ENCODE measurements at regions not wholly inside any gene's neighbourhood (a gene's known extent, or its start where the extent isn't known, plus 50 kb on each side); places are given as distances from the start of the nearest gene placed in this dataset.
A peak's percentile ranks its signal among the peaks of the same experiment; 100 is the strongest.
"Not testable (repeated sequence)": the region's sequence is repeated elsewhere in the genome, so short reads cannot be mapped to it uniquely, and the experiment has no call there.

DNA sequence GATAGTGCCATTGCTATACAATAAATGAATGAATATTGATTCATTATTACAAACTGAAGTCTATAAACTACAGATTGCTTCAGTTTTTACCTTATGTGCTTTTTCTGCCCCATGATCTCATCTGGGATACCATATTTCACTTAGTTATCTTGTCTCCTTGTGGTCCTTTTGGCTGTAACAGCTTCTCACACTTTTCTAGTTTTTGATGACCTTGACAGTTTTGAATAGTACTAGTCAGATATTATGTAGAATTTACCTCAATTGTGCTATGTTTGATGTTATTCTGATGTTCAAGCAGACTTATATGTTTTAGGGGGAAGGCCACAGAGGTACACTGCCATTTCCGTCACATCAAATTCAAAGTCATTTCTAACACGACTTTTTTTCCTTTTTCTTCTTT is 2364.3 kb upstream of the ACO1 start:
- Mint-ChIP-seq H3K27me3 (no peaks in the 10 kb centered on the region), H3K27ac (no peak overlapping the region), H3K4me3 (no peak overlapping the region), H3K4me1 (no peaks in the 10 kb centered on the region), H3K9me3 (no peaks in the 10 kb centered on the region), H3K36me3 (no peaks in the 10 kb centered on the region)
- CTCF ChIA-PET, result no interaction called here
- no peak for DNase-seq

DNA sequence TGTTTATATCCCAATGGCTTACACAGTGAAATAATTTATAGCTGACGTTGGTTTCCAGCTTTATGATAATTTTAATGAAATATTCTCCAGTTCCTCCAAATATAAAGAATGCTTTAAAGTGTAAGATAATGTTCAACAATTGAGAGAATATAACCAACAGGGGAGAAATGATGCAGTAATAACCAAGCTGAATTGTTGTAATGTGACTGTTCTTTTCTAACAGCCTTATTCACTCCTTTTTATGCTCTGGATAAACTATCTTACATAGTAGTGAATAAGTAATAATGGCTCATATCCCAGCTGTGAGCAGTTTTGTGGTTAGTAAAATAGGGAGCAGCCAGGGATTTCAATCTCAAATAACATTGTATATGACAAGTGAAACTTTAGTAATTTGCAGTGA is 2348.7 kb upstream of the ACO1 start:
- H3K36me3 Mint-ChIP-seq, result no peaks in the 10 kb centered on the region

DNA sequence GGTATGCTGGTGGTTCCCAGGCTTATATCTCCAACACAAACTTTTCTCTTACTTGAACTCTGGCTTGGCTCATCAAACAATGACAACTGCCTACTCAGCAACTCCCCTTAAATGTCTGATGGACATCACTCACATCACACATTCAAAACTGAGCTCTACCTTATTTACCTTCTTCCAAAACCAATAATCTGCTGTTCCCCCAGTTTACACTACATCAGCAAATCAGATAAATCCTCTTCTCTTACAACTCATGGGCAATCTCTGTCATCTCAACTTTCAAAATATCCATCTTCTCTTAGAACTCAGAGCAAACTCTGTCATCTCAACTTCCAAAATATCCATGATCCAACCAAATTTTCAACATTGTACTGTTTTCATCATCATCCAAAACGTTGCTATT is 2347.9 kb upstream of the ACO1 start:
- Mint-ChIP-seq H3K27me3 (no peaks in the 10 kb centered on the region), H3K36me3 (no peaks in the 10 kb centered on the region), H3K4me1 (no peaks in the 10 kb centered on the region), H3K9me3 (no peaks in the 10 kb centered on the region), H3K27ac (no peak overlapping the region), H3K4me3 (no peak overlapping the region)
- CTCF ChIA-PET, result no interaction called here
- no peak for DNase-seq

More for the DNA sequence above, 2348.7 kb upstream of the ACO1 start:
- no peaks in the 10 kb centered on the region for H3K4me1 Mint-ChIP-seq
- no peak overlapping the region for H3K27ac Mint-ChIP-seq
- no peak for DNase-seq
- H3K9me3 Mint-ChIP-seq, result peaks cover 3% of the 10 kb centered on the region
- no peaks in the 10 kb centered on the region for H3K27me3 Mint-ChIP-seq
- H3K4me3 Mint-ChIP-seq, result no peak overlapping the region
- CTCF ChIA-PET, result no interaction called here

DNA sequence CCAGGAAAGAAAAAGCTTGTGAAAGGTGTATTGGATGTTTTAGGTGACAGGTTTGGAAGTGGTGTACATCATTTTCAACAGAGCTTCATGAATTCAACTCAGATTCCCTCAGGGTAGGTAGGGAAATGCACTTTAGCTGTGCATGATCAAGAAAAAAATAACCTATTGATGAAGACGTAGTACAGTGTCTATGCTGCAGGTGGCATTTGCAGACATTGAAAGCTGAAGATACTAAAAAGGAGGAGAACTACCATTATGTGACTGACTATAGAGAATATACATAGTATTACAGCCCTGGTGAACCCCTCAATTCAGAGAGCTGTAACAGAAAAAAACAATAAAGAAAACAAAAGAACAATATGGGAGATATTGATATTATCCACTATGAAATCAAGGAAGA is 2344.7 kb upstream of the ACO1 start:
- CTCF ChIA-PET, result no interaction called here
- Mint-ChIP-seq H3K27ac (no peak overlapping the region), H3K27me3 (no peaks in the 10 kb centered on the region), H3K36me3 (no peaks in the 10 kb centered on the region), H3K9me3 (no peaks in the 10 kb centered on the region), H3K4me1 (no peaks in the 10 kb centered on the region), H3K4me3 (no peak overlapping the region)
- no peak for DNase-seq

DNA sequence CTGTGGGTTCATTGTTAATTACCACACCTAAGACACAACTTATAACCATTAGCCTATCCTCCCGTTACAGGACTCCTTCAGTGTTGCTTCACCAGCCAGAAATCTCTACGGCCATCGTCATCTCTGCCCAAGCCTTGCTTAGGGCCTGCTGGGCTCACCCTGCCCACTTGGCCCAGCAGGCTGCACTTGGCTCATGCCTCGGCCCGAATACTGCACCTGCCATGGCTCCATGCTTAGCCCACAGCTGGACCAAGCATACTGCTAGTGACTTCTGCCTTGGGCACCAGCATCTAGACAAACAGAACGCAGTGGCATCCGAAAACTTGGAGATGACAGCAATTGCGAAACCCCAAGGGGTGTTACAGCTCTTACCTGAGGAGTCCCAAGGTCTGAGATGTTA is 2336.0 kb upstream of the ACO1 start:
- CTCF ChIA-PET, result no interaction called here
- Mint-ChIP-seq H3K27ac (no peak overlapping the region), H3K4me1 (no peaks in the 10 kb centered on the region), H3K36me3 (no peaks in the 10 kb centered on the region), H3K9me3 (no peaks in the 10 kb centered on the region), H3K27me3 (no peaks in the 10 kb centered on the region), H3K4me3 (no peak overlapping the region)
- DNase-seq, result no peak

DNA sequence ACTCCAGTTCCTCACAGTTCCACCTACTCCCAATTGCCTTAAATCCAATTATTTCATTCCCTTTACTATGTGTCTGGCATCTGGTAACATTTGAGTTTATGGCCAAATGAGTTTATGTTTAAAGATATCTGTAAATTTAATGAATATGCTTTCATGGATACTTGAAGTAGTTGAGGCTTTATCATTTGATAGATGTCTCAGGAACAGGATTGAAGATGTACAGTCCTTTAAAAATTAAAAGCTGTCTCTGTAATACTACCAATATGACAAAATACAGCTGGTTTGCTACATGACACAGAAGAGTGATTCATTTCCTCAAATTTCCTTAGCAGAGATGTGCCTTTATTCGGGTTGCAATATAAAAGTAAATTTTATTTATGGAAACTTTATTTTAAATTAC is 2326.0 kb upstream of the ACO1 start:
- no peaks in the 10 kb centered on the region for H3K4me1 Mint-ChIP-seq
- no peaks in the 10 kb centered on the region for H3K27me3 Mint-ChIP-seq
- no peak overlapping the region for H3K27ac Mint-ChIP-seq
- CTCF ChIA-PET, result no interaction called here
- H3K4me3 Mint-ChIP-seq, result no peak overlapping the region
- H3K9me3 Mint-ChIP-seq, result no peaks in the 10 kb centered on the region
- no peaks in the 10 kb centered on the region for H3K36me3 Mint-ChIP-seq
- DNase-seq, result no peak

DNA sequence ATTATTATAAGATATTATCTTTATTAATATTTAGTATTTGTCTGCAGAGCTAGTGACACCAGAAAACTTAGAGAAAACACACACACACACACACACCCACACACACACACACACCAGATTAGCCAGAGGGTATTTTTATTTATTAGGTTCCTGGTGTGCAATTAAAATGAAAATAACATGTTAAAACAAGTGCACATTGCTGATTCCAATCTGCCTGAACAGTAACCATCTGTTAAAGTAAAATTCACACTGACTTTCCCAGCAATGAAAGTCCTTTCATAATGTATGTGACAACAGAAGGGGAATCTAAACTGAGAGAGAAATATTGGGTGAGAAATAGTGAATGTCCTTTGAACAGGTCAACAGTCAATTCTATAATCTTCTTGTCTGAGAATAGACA is 2323.5 kb upstream of the ACO1 start:
- DNase-seq, result no peak
- H3K9me3 Mint-ChIP-seq, result no peaks in the 10 kb centered on the region
- no peaks in the 10 kb centered on the region for H3K36me3 Mint-ChIP-seq
- no peak overlapping the region for H3K4me3 Mint-ChIP-seq
- H3K27me3 Mint-ChIP-seq, result no peaks in the 10 kb centered on the region
- CTCF ChIA-PET, result no interaction called here
- no peak overlapping the region for H3K27ac Mint-ChIP-seq
- H3K4me1 Mint-ChIP-seq, result no peaks in the 10 kb centered on the region

DNA sequence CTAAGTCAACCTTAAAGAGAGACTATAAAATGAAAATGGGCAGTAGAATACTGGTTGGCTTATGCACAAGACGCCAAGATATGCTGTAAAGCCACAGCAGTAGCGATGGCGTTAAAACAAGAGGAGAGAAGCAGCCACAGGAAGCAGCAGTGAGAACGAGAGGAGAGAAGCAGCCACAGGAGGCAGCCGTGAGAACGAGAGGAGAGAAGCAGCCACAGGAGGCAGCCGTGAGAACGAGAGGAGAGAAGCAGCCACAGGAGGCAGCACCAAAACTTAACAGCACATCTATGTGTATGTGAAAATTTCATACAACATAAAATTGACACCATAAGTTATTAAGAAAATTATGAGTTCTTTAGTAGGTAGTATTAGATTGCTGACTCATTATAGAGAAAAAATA is 2318.6 kb upstream of the ACO1 start:
- H3K9me3 Mint-ChIP-seq, result no peaks in the 10 kb centered on the region
- H3K36me3 Mint-ChIP-seq, result no peaks in the 10 kb centered on the region
- H3K27ac Mint-ChIP-seq, result no peak overlapping the region
- no peaks in the 10 kb centered on the region for H3K4me1 Mint-ChIP-seq
- DNase-seq, result no peak
- no peaks in the 10 kb centered on the region for H3K27me3 Mint-ChIP-seq
- CTCF ChIA-PET, result no interaction called here
- H3K4me3 Mint-ChIP-seq, result no peak overlapping the region

DNA sequence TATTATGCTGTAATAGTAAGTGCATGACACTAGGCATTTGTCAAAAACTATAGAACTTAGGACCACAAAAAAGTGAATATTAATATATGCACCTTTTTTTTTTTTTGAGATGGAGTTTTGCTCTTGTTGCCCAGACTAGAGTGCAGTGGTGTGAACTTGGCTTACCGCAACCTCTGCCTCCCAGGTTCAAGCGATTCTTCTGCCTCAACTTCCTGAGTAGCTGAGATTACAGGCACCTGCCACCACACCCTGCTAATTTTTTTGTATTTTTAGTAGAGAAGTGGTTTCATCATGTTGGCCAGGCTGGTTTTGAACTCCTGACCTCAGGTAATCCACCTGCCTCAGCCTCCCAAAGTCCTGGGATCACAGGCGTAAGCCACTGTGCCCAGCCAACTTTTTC is 2315.2 kb upstream of the ACO1 start:
- H3K4me1 Mint-ChIP-seq, H3K9me3 Mint-ChIP-seq, H3K36me3 Mint-ChIP-seq, H3K27me3 Mint-ChIP-seq, DNase-seq, H3K27ac Mint-ChIP-seq, CTCF ChIA-PET, H3K4me3 Mint-ChIP-seq: not testable (repeated sequence)

DNA sequence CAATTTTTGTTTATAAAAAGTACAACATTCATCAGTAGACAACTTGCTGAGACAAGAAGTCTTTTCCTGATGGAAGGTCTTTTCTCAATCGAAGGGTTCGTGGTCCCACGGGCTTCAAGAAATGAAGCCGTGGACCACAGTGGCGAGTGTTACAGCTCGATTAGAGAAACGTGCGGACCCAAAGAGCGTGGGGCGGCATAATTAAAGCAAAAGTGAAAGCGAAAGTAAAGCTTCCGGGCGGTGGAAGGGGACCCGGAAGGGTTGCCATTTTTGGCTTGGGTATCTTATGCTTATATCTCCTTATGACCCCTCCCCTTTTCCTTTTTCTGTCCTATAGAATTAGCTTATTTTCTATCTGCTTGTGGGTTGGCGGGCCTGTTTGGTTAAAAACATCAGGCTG is 2309.4 kb upstream of the ACO1 start:
- CTCF ChIA-PET, result no interaction called here
- Mint-ChIP-seq H3K27ac (peak overlapping the region; percentile 64), H3K36me3 (no peaks in the 10 kb centered on the region), H3K9me3 (peaks cover 17% of the 10 kb centered on the region), H3K4me1 (peaks cover 9% of the 10 kb centered on the region), H3K27me3 (no peaks in the 10 kb centered on the region), H3K4me3 (no peak overlapping the region)
- DNase-seq, result no peak

DNA sequence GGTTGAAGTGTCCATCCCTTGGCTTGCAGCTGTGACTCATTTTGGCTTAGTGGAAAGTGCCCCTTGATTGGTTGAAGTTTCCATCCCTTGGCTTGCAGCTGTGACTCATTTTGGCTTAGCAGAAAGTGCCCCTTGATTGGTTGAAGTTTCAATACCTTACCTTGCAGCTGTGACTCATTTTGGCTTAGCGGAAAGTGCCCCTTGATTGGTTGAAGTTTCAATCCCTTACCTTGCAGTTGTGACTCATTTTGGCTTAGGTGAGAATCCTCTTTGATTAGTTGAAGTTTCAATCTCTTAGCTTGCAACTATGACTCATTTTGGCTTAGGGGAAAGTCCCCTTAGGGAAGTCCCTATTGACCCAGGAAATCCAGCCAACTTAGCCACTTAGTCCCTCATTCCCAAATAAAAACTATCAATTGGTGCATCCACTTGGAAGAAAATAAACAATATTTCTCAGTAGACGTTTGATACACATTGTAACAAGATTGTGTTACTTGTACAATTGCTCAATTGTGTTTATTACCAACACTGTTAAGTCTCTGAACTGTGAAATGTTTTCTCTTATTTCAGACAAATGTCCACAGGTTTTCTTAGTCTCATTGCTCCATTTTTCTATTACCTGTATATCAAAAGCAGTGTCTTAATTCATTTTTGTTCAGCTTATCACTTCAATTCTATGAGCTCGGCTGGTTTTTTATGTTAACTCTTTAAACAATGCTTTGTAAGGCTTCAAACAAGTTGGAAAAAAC is 2308.8 kb upstream of the ACO1 start:
- Mint-ChIP-seq H3K27me3 (no peaks in the 10 kb centered on the region), H3K27ac (no peak overlapping the region), H3K36me3 (no peaks in the 10 kb centered on the region), H3K4me3 (no peak overlapping the region), H3K9me3 (peaks cover 17% of the 10 kb centered on the region), H3K4me1 (peaks cover 9% of the 10 kb centered on the region)
- DNase-seq, result no peak
- CTCF ChIA-PET, result no interaction called here

DNA sequence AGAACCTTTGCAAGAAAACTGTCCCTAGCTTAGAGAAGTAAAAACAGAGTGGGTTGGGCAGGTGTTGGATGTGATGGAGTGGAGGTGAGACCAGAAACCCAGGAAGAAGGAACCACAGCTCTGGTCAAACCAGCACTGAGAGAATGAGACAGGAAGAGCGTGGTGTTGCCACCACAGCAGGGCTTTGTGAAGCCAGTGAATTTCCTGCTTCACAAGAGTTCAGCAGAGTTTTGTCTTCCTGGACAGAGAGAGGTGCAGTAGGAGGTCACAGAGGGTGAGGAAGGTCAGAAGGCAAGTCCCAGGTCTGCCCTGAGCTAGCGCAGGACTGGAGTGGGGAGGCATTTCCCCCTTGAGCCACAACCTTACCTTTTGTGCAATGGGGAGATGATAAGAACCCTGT is 2306.2 kb upstream of the ACO1 start:
- no peak overlapping the region for H3K4me3 Mint-ChIP-seq
- H3K36me3 Mint-ChIP-seq, result no peaks in the 10 kb centered on the region
- CTCF ChIA-PET, result no interaction called here
- peaks cover 9% of the 10 kb centered on the region for H3K4me1 Mint-ChIP-seq
- DNase-seq, result no peak
- H3K27ac Mint-ChIP-seq, result no peak overlapping the region
- H3K9me3 Mint-ChIP-seq, result peaks cover 17% of the 10 kb centered on the region
- no peaks in the 10 kb centered on the region for H3K27me3 Mint-ChIP-seq

DNA sequence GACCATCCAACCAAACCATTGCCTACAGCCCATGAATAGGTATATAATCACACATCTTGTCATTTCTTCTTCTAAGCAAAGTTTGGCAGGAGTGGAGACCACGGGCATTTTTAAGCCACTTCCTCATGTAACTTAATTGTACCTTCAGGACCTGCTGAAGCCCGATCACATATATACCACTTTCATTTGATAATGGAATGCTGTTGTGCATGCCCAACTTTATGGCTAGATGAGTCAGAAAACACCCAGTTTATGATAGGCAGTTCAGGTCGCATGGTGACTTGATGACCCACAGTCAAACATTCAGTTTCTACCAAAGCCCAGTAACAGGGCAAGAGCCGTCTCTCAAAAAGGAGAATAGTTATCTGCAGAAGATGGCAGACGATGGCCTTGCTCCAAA is 2295.0 kb upstream of the ACO1 start:
- H3K36me3 Mint-ChIP-seq, result no peaks in the 10 kb centered on the region
- CTCF ChIA-PET, result no interaction called here
- H3K4me3 Mint-ChIP-seq, result no peak overlapping the region
- peaks cover 1% of the 10 kb centered on the region for H3K9me3 Mint-ChIP-seq
- no peak for DNase-seq
- H3K4me1 Mint-ChIP-seq, result no peaks in the 10 kb centered on the region
- no peak overlapping the region for H3K27ac Mint-ChIP-seq
- H3K27me3 Mint-ChIP-seq, result no peaks in the 10 kb centered on the region

DNA sequence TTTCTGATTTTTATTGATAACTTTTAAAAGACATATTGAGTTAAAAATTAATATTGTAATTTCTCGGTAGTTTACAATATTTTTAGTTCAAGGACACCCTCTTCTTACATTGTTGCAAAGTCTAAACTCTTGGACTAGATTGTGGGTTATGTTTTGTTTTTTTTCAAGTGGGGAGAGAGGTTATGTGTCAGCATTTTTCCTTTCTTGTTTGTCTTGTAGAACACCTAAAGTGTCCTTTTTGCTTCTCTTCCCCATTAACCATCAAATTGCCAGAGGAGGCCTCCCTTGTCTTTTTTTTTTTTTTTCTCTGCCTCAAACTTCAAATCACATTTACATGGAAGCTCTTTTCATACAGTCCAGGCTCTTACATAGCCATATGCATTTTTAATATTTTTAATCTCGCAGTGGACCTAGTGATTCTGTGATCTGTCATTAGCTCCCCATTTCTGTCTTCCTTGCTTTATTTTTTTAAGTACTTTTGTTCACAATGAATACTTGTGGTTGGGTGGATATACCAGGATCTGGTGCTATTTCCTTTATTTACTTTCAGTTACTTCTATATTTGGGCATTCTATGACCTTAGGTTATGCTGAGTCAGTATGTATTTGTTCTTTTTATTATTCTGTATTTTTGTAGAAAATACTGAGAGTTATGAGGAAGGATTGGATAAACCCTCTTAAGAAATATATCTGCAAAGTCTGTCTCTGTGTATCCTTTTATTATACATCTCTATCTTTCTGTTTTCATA is 2280.6 kb upstream of the ACO1 start:
- Mint-ChIP-seq H3K4me1 (no peaks in the 10 kb centered on the region), H3K27ac (no peak overlapping the region), H3K36me3 (no peaks in the 10 kb centered on the region), H3K27me3 (no peaks in the 10 kb centered on the region), H3K4me3 (no peak overlapping the region), H3K9me3 (peaks cover 2% of the 10 kb centered on the region)
- DNase-seq, result no peak
- CTCF ChIA-PET, result no interaction called here

DNA sequence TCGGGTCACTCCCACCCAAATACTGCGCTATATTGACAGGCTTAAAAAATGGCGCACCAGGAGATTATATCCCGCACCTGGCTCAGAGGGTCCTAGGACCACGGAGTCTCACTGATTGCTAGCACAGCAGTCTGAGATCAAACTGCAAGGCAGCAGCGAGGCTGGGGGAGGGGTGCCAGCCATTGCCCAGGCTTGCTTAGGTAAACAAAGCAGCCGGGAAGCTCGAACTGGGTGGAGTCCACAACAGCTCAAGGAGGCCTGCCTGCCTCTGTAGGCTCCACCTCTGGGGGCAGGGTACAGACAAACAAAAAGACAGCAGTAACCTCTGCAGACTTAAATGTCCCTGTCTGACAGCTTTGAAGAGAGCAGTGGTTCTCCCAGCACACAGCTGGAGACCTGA is 2277.3 kb upstream of the ACO1 start:
- H3K4me1 Mint-ChIP-seq, CTCF ChIA-PET, DNase-seq, H3K36me3 Mint-ChIP-seq, H3K27me3 Mint-ChIP-seq, H3K9me3 Mint-ChIP-seq, H3K27ac Mint-ChIP-seq, H3K4me3 Mint-ChIP-seq: not testable (repeated sequence)

All from activated naive CD4-positive, alpha-beta T cell treated with anti-CD3 and anti-CD28 coated beads, Interleukin-2, amount 10 ng/mL, durations not matched to agents 7 days and 5 days (primary cell).